ENCODE measurements at regions not wholly inside any gene's neighbourhood (a gene's known extent, or its start where the extent isn't known, plus 50 kb on each side); places are given as distances from the start of the nearest gene placed in this dataset.

DNA sequence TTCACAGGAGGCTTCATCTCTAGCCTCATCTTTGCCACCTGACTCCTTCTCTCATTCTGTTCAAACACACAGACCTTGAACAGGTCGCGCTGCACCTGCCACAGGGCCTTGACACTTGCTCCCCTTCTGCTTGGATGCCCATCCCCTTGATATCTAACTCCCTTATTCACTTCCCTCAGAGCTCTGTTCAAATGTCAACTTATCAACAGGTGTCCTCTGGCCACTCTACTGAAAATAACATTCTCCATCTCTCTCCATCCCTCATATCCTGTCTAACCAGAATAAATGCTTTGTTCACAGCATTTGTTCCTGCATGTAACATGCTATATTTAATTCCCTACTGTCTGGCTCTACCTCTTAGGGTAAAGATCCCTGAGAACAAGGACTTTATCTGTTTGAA is 67.2 kb upstream of the DRD2 start:
- no peaks in the 10 kb centered on the region for H4K20me1 ChIP-seq (ENCODE audit: insufficient read depth)
- 90 to 100% methylated on average over 2 of the region's 2 CpGs for WGBS, 2 experiments (ENCODE audit: low coverage in 1 of 2, low lambda C conversion rate in 2 of 2, missing lambda C conversion rate in 2 of 2)

GRCh38 chr11:113540416-113541330 is 65.5 kb upstream of the DRD2 start:
- Histone ChIP-seq H3K36me3 (ENCODE audit: low read depth) (no peaks in the 10 kb centered on the region), H3K9me3 (ENCODE audit: low read depth) (no peaks in the 10 kb centered on the region), H3K9ac (no peak overlapping the region), H3K4me3 (no peak overlapping the region), H3K79me2 (ENCODE audit: insufficient read depth) (no peaks in the 10 kb centered on the region), H3K27ac (no peak overlapping the region), H3K9me2 (ENCODE audit: insufficient read depth) (no peaks in the 10 kb centered on the region), H3F3A (ENCODE audit: insufficient read depth) (no peaks in the 10 kb centered on the region), H4K20me1 (ENCODE audit: insufficient read depth) (no peaks in the 10 kb centered on the region), H3K4me1 (ENCODE audit: insufficient read depth) (no peaks in the 10 kb centered on the region), H3K27me3 (replicated peaks; ENCODE audit: insufficient read depth) (peaks cover 39% of the 10 kb centered on the region), H3K4me2 (ENCODE audit: unreplicated experiment) (no peak overlapping the region), H2AFZ (no peak overlapping the region)
- no peak for DNase-seq
- in situ Hi-C loops (cut with MboI), result no loop called here
- TF ChIP-seq EZH2phosphoT487 (IDR thresholded peaks at IDR 0.05; ENCODE audit: insufficient read depth, low read depth) (no peak), EZH2 (IDR thresholded peaks at IDR 0.05; ENCODE audit: insufficient read depth, poor library complexity, severe bottlenecking) (no peak)
- WGBS, 2 experiments (ENCODE audit: low coverage in 1 of 2, low lambda C conversion rate in 2 of 2, missing lambda C conversion rate in 2 of 2), result 70 to 72% methylated on average over 8 of the region's 8 CpGs

More for the DNA sequence above, 67.2 kb upstream of the DRD2 start:
- Histone ChIP-seq H3K27ac (no peak overlapping the region), H3K9ac (no peak overlapping the region), H3K9me2 (ENCODE audit: insufficient read depth) (no peaks in the 10 kb centered on the region), H3K9me3 (ENCODE audit: low read depth) (no peaks in the 10 kb centered on the region), H3F3A (ENCODE audit: insufficient read depth) (0 out of 2 replicates have a peak, but pooled peaks cover 6% of the 10 kb centered on the region), H3K4me3 (no peak overlapping the region), H3K36me3 (ENCODE audit: low read depth) (no peaks in the 10 kb centered on the region), H3K79me2 (ENCODE audit: insufficient read depth) (no peaks in the 10 kb centered on the region), H3K27me3 (replicated peaks; ENCODE audit: insufficient read depth) (peaks cover 31% of the 10 kb centered on the region), H3K4me2 (ENCODE audit: unreplicated experiment) (no peak overlapping the region), H3K4me1 (ENCODE audit: insufficient read depth) (peaks cover 8% of the 10 kb centered on the region), H2AFZ (no peak overlapping the region)
- in situ Hi-C loops (cut with MboI), result no loop called here
- TF ChIP-seq EZH2 (IDR thresholded peaks at IDR 0.05; ENCODE audit: insufficient read depth, poor library complexity, severe bottlenecking) (no peak), EZH2phosphoT487 (IDR thresholded peaks at IDR 0.05; ENCODE audit: insufficient read depth, low read depth) (no peak)
- no peak for DNase-seq

- Histone ChIP-seq H3K4me1 (ENCODE audit: insufficient read depth) (no peaks in the 10 kb centered on the region), H3K36me3 (ENCODE audit: low read depth) (no peaks in the 10 kb centered on the region), H3K9me3 (ENCODE audit: low read depth) (no peaks in the 10 kb centered on the region), H4K20me1 (ENCODE audit: insufficient read depth) (no peaks in the 10 kb centered on the region), H3K79me2 (ENCODE audit: insufficient read depth) (no peaks in the 10 kb centered on the region), H3K9ac (no peak overlapping the region), H3K4me3 (no peak overlapping the region), H3K27me3 (replicated peaks; ENCODE audit: insufficient read depth) (peaks cover 42% of the 10 kb centered on the region), H3K27ac (no peak overlapping the region), H3F3A (ENCODE audit: insufficient read depth) (no peaks in the 10 kb centered on the region), H3K4me2 (ENCODE audit: unreplicated experiment) (no peak overlapping the region), H2AFZ (no peak overlapping the region), H3K9me2 (ENCODE audit: insufficient read depth) (no peaks in the 10 kb centered on the region)
- WGBS, 2 experiments (ENCODE audit: low coverage in 1 of 2, low lambda C conversion rate in 2 of 2, missing lambda C conversion rate in 2 of 2), result 67 to 69% methylated on average over 6 of the region's 6 CpGs
- DNase-seq, result no peak
- in situ Hi-C loops (cut with MboI), result no loop called here
- TF ChIP-seq EZH2phosphoT487 (IDR thresholded peaks at IDR 0.05; ENCODE audit: insufficient read depth, low read depth) (no peak), EZH2 (IDR thresholded peaks at IDR 0.05; ENCODE audit: insufficient read depth, poor library complexity, severe bottlenecking) (no peak)
These were observed 63.5 kb upstream of the DRD2 start for GRCh38 chr11:113538451-113539412.

GRCh38 chr11:113534625-113535024 is 59.4 kb upstream of the DRD2 start:
- H3K4me2 ChIP-seq (ENCODE audit: unreplicated experiment), result no peak overlapping the region
- peaks cover 45% of the 10 kb centered on the region for H3K27me3 ChIP-seq (replicated peaks; ENCODE audit: insufficient read depth)
- no peaks in the 10 kb centered on the region for H3K9me3 ChIP-seq (ENCODE audit: low read depth)
- no peaks in the 10 kb centered on the region for H3F3A ChIP-seq (ENCODE audit: insufficient read depth)
- H3K79me2 ChIP-seq (ENCODE audit: insufficient read depth), result no peaks in the 10 kb centered on the region
- no peak overlapping the region for H3K27ac ChIP-seq
- TF ChIP-seq EZH2 (IDR thresholded peaks at IDR 0.05; ENCODE audit: insufficient read depth, poor library complexity, severe bottlenecking) (no peak), EZH2phosphoT487 (IDR thresholded peaks at IDR 0.05; ENCODE audit: insufficient read depth, low read depth) (no peak)
- no peak overlapping the region for H2AFZ ChIP-seq
- no peaks in the 10 kb centered on the region; the same call in 1 of the 2 replicates for H3K4me1 ChIP-seq (ENCODE audit: insufficient read depth)
- in situ Hi-C loops (cut with MboI), result loop anchor here (5.0 kb wide), 1 partner anchor 222 kb away; the partner anchor contains the start of gene TTC12
- DNase-seq, result no peak
- H3K9me2 ChIP-seq (ENCODE audit: insufficient read depth), result no peaks in the 10 kb centered on the region
- H3K9ac ChIP-seq, result no peak overlapping the region
- 40 to 46% methylated on average over 4 of the region's 4 CpGs for WGBS, 2 experiments (ENCODE audit: low coverage in 1 of 2, low lambda C conversion rate in 2 of 2, missing lambda C conversion rate in 2 of 2)
- H3K36me3 ChIP-seq (ENCODE audit: low read depth), result no peaks in the 10 kb centered on the region
- H3K4me3 ChIP-seq, result no peak overlapping the region
- no peaks in the 10 kb centered on the region for H4K20me1 ChIP-seq (ENCODE audit: insufficient read depth)

All from GM23248 (cell line).